ENCODE measurements at regions not wholly inside any gene's neighbourhood (a gene's known extent, or its start where the extent isn't known, plus 50 kb on each side); places are given as distances from the start of the nearest gene placed in this dataset.

DNA sequence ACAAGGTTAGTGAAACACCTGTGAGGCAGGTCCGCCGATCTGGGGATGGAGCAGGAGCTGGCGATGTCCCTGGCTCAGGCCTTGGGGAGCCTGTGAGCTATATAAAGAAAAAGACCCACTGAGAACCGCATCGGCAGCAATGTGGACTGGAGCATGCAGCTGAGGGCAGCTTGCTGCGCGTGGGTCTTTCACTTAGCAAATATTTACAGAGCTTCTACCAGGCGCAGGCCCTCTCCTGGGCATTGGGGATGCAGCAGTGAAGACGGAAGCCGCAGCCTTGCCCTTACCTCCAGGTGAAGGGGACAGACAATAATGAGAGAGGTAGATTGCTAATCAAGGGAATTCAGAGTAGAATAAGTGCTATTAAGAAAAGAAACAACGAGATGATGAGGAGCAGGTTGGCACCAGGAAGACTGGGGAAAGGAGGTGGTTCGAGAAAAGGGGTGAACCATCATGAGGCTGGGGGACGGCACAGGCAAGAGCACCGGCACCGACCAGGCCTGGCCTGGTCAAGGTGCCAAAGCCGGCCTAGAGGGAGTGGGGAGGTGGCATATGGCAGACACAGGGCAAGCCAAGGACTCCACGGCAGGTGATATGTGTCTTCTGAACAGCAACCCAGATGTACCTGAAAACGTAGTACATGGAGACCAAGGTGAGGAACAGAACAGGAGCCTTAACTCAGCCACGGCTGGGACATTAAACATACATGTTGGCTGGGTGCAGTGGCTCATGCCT, 60.7 kb upstream of the PAX7 start:
- H3K36me3 ChIP-seq (ENCODE audit: control insufficient read depth, insufficient read depth, low read length), result no peaks in the 10 kb centered on the region
- H4K91ac ChIP-seq (ENCODE audit: insufficient read depth, low read depth, low read length), result no peak overlapping the region
- no peak overlapping the region for H3K27ac ChIP-seq (ENCODE audit: insufficient read depth, low read length)
- ChIA-PET CTCF (no interaction called here), POLR2A (ENCODE audit: unreplicated experiment) (no interaction called here)
- no peaks in the 10 kb centered on the region for H3K9me3 ChIP-seq (ENCODE audit: control insufficient read depth, insufficient read depth, low read length)
- no peak for DNase-seq
- no peak overlapping the region for H2AK9ac ChIP-seq (replicated peaks; ENCODE audit: low read depth, low read length, poor library complexity)
- H3K4me1 ChIP-seq (ENCODE audit: control insufficient read depth, insufficient read depth, low read length), result no peaks in the 10 kb centered on the region
- no peak overlapping the region for H3K9ac ChIP-seq (ENCODE audit: low read depth, low read length)
- H3K9me1 ChIP-seq (ENCODE audit: insufficient read depth, low read length), result no peaks in the 10 kb centered on the region
- H3K56ac ChIP-seq (ENCODE audit: extremely low read depth, insufficient read depth, low read length), result no peak overlapping the region
- no peak overlapping the region for H2AK5ac ChIP-seq (ENCODE audit: low read depth, low read length)
- ATAC-seq (ENCODE audit: low read depth), result no peak
- no peak overlapping the region for H4K5ac ChIP-seq (ENCODE audit: low read depth, low read length)
- no peak overlapping the region for H3K23ac ChIP-seq (ENCODE audit: low read depth, low read length)
- intact Hi-C loops (cut with micrococcal nuclease), result no loop called here
- H2AFZ ChIP-seq (replicated peaks; ENCODE audit: low read length, poor library complexity), result no peak overlapping the region
- no peak overlapping the region for H2BK20ac ChIP-seq (ENCODE audit: low read depth, low read length)
- H2BK120ac ChIP-seq (ENCODE audit: low read depth, low read length), result no peak overlapping the region
- dilution Hi-C loops (cut with HindIII; ENCODE audit: low sequenced_read_pairs, unreplicated experiment), result no loop called here
- H2BK5ac ChIP-seq (ENCODE audit: low read depth, low read length, poor library complexity, severe bottlenecking), result no peak overlapping the region
- in situ Hi-C loops (cut with MboI; ENCODE audit: low sequenced_read_pairs), result loop anchor here (10.0 kb wide), 1 partner anchor 915 kb away; no protein-coding TSS in a partner anchor
- H3K27me3 ChIP-seq (ENCODE audit: control insufficient read depth, insufficient read depth, low read length), result no peaks in the 10 kb centered on the region
- no peak overlapping the region for H3K18ac ChIP-seq (ENCODE audit: low read depth, low read length)
- no TSS peak for BruUV-seq (replicated peaks)
- no peak overlapping the region for H3K14ac ChIP-seq (replicated peaks; ENCODE audit: low read depth, low read length)
- H3K4me3 ChIP-seq (ENCODE audit: insufficient read depth, low read depth, low read length), result no peak overlapping the region
- no peak overlapping the region for H3K4ac ChIP-seq (ENCODE audit: low read depth, low read length)
- no peak overlapping the region for H3K4me2 ChIP-seq (ENCODE audit: low read depth, low read length)
- no peaks in the 10 kb centered on the region for H4K20me1 ChIP-seq (ENCODE audit: insufficient read depth, low read length)
- 66% methylated on average over 12 of the region's 19 CpGs; no CpG with 5 or more reads in 1 of the 2 experiments for WGBS, 2 experiments (ENCODE audit: extremely low coverage in 2 of 2, insufficient read length in 1 of 2)
- H4K8ac ChIP-seq (ENCODE audit: low read depth in 2 of 2, low read length in 2 of 2), result no peak overlapping the region
- TF ChIP-seq MAZ (IDR thresholded peaks at IDR 0.05; ENCODE audit: borderline replicate concordance, low read depth, low read length) (no peak), RCOR1 (IDR thresholded peaks at IDR 0.05; ENCODE audit: insufficient replicate concordance, low read length) (no peak), NFE2L2 (IDR thresholded peaks at IDR 0.05; ENCODE audit: low read depth, low read length) (no peak), MXI1 (IDR thresholded peaks at IDR 0.05; ENCODE audit: borderline replicate concordance, low read depth, low read length) (no peak), CHD1 (IDR thresholded peaks at IDR 0.05; ENCODE audit: low read depth, low read length) (no peak), FOS (IDR thresholded peaks at IDR 0.05; ENCODE audit: low read depth, low read length) (no peak)
- TF ChIP-seq, protein P1, sequence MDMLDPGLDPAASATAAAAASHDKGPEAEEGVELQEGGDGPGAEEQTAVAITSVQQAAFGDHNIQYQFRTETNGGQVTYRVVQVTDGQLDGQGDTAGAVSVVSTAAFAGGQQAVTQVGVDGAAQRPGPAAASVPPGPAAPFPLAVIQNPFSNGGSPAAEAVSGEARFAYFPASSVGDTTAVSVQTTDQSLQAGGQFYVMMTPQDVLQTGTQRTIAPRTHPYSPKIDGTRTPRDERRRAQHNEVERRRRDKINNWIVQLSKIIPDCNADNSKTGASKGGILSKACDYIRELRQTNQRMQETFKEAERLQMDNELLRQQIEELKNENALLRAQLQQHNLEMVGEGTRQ (IDR thresholded peaks at IDR 0.05; ENCODE audit: low read depth, low read length), result no peak
- TF ChIP-seq, protein P2, sequence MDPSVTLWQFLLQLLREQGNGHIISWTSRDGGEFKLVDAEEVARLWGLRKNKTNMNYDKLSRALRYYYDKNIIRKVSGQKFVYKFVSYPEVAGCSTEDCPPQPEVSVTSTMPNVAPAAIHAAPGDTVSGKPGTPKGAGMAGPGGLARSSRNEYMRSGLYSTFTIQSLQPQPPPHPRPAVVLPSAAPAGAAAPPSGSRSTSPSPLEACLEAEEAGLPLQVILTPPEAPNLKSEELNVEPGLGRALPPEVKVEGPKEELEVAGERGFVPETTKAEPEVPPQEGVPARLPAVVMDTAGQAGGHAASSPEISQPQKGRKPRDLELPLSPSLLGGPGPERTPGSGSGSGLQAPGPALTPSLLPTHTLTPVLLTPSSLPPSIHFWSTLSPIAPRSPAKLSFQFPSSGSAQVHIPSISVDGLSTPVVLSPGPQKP (IDR thresholded peaks at IDR 0.05; ENCODE audit: borderline replicate concordance, low read depth, low read length), result no peak
- TF ChIP-seq, protein P3, sequence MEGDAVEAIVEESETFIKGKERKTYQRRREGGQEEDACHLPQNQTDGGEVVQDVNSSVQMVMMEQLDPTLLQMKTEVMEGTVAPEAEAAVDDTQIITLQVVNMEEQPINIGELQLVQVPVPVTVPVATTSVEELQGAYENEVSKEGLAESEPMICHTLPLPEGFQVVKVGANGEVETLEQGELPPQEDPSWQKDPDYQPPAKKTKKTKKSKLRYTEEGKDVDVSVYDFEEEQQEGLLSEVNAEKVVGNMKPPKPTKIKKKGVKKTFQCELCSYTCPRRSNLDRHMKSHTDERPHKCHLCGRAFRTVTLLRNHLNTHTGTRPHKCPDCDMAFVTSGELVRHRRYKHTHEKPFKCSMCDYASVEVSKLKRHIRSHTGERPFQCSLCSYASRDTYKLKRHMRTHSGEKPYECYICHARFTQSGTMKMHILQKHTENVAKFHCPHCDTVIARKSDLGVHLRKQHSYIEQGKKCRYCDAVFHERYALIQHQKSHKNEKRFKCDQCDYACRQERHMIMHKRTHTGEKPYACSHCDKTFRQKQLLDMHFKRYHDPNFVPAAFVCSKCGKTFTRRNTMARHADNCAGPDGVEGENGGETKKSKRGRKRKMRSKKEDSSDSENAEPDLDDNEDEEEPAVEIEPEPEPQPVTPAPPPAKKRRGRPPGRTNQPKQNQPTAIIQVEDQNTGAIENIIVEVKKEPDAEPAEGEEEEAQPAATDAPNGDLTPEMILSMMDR (conservative IDR thresholded peaks at IDR 0.05; ENCODE audit: low read depth, low read length), result no peak
- no peak overlapping the region for H2BK15ac ChIP-seq (ENCODE audit: low read depth, low read length)
- no peaks in the 10 kb centered on the region for H3K79me1 ChIP-seq (ENCODE audit: low read depth in 1 of 2, low read length in 2 of 2)
